Neural crest cell (in vitro differentiated cells): ENCODE measurements at regions not wholly inside any gene's neighbourhood (a gene's known extent, or its start where the extent isn't known, plus 50 kb on each side); places are given as distances from the start of the nearest gene placed in this dataset.
"Not testable (repeated sequence)": the region's sequence is repeated elsewhere in the genome, so short reads cannot be mapped to it uniquely, and the experiment has no call there.

Experiments used
- DNase-seq: peaks from one replicate; pipeline ENCODE4 v3.0.0; 2021; ENCODE audit warnings: low read depth, mixed read lengths, low spot score
- H3K27ac Mint-ChIP-seq: one replicate; pipeline ENCODE4 v1.8.0; 2021; ENCODE audit warnings: mild to moderate bottlenecking, mixed read lengths; ENCODE audit not compliant: unreplicated experiment
- H3K27me3 Mint-ChIP-seq: 2 replicates; pipeline ENCODE4 v1.8.0; 2021; ENCODE audit warnings: low read depth, mild to moderate bottlenecking, mixed read lengths
- H3K36me3 Mint-ChIP-seq: 2 replicates; pipeline ENCODE4 v1.8.0; 2021; ENCODE audit warnings: low read depth, mild to moderate bottlenecking, mixed read lengths
- H3K4me1 Mint-ChIP-seq: 2 replicates; pipeline ENCODE4 v1.8.0; 2021; ENCODE audit warnings: mixed read lengths
- H3K4me3 Mint-ChIP-seq: one replicate; pipeline ENCODE4 v1.8.0; 2021; ENCODE audit warnings: mild to moderate bottlenecking, mixed read lengths
- H3K9me3 Mint-ChIP-seq: 2 replicates; pipeline ENCODE4 v1.8.0; 2021; ENCODE audit warnings: mixed read lengths
- CTCF ChIP-seq: fragments of 200-600 bp; sonication (generic); conservative IDR thresholded peaks from 2 replicates; pipeline ENCODE4 v1.5.0; 2021; ENCODE audit warnings: antibody characterized with exemption, mild to moderate bottlenecking

GRCh38 chr6:86016567-86016966 lies 373.9 kb upstream of the SYNCRIP start:
- TF ChIP-seq CTCF: no peak
- Mint-ChIP-seq H3K27me3 (no peaks in the 10 kb centered on the region), H3K4me3 (no peak overlapping the region), H3K4me1 (no peaks in the 10 kb centered on the region), H3K9me3 (no peaks in the 10 kb centered on the region), H3K36me3 (no peaks in the 10 kb centered on the region), H3K27ac (peak overlapping the region; percentile 45)
- no peak for DNase-seq

- Mint-ChIP-seq H3K9me3 (no peaks in the 10 kb centered on the region), H3K4me1 (no peaks in the 10 kb centered on the region), H3K36me3 (no peaks in the 10 kb centered on the region), H3K27me3 (no peaks in the 10 kb centered on the region), H3K4me3 (no peak overlapping the region), H3K27ac (no peak overlapping the region)
- TF ChIP-seq CTCF: no peak
- no peak for DNase-seq
Observed at GRCh38 chr6:86016077-86016476, 373.4 kb upstream of the SYNCRIP start.

- H3K27ac Mint-ChIP-seq, H3K36me3 Mint-ChIP-seq, H3K9me3 Mint-ChIP-seq, DNase-seq, H3K4me1 Mint-ChIP-seq, H3K4me3 Mint-ChIP-seq, H3K27me3 Mint-ChIP-seq: not testable (repeated sequence)
Observed at GRCh38 chr6:86012991-86013390, 370.3 kb upstream of the SYNCRIP start.

GRCh38 chr6:86010915-86011786 lies 368.5 kb upstream of the SYNCRIP start:
- H3K4me1 Mint-ChIP-seq: no peaks in the 10 kb centered on the region
- no peak for TF ChIP-seq CTCF
- DNase-seq: no peak
- no peaks in the 10 kb centered on the region for H3K36me3 Mint-ChIP-seq
- H3K27me3 Mint-ChIP-seq: no peaks in the 10 kb centered on the region
- no peak overlapping the region for H3K4me3 Mint-ChIP-seq
- H3K9me3 Mint-ChIP-seq: no peaks in the 10 kb centered on the region
- H3K27ac Mint-ChIP-seq: no peak overlapping the region

GRCh38 chr6:85997206-85997605 lies 354.5 kb upstream of the SYNCRIP start:
- no peaks in the 10 kb centered on the region for H3K36me3 Mint-ChIP-seq
- no peaks in the 10 kb centered on the region for H3K4me1 Mint-ChIP-seq
- H3K9me3 Mint-ChIP-seq: no peaks in the 10 kb centered on the region
- no peak overlapping the region for H3K27ac Mint-ChIP-seq
- no peak for DNase-seq
- H3K4me3 Mint-ChIP-seq: no peak overlapping the region
- no peak for TF ChIP-seq CTCF
- no peaks in the 10 kb centered on the region for H3K27me3 Mint-ChIP-seq

- H3K27ac Mint-ChIP-seq: no peak overlapping the region
- no peak overlapping the region for H3K4me3 Mint-ChIP-seq
- H3K4me1 Mint-ChIP-seq: no peaks in the 10 kb centered on the region
- DNase-seq: no peak
- H3K36me3 Mint-ChIP-seq: no peaks in the 10 kb centered on the region
- no peak for TF ChIP-seq CTCF
- H3K9me3 Mint-ChIP-seq: no peaks in the 10 kb centered on the region
- no peaks in the 10 kb centered on the region for H3K27me3 Mint-ChIP-seq
Observed at GRCh38 chr6:85996034-85996375, 353.3 kb upstream of the SYNCRIP start.
